ENCODE measurements at regions not wholly inside any gene's neighbourhood (a gene's known extent, or its start where the extent isn't known, plus 50 kb on each side); places are given as distances from the start of the nearest gene placed in this dataset.

- no peak overlapping the region for H3K27ac ChIP-seq (ENCODE audit: low read depth, low read length)
Observed at GRCh38 chr2:19576411-19576810, 218.0 kb upstream of the OSR1 start.

GRCh38 chr2:19575641-19576040, 217.2 kb upstream of the OSR1 start:
- H3K27ac ChIP-seq (ENCODE audit: low read depth, low read length): no peak overlapping the region
- H3K4me2 ChIP-seq (ENCODE audit: low read length): no peak overlapping the region
- TF ChIP-seq EZH2phosphoT487 (IDR thresholded peaks at IDR 0.05; ENCODE audit: borderline replicate concordance, low read length) (no peak), CTCF (IDR thresholded peaks at IDR 0.05; ENCODE audit: low read depth, low read length, poor library complexity, severe bottlenecking) (no peak)
- no peak overlapping the region for H3K4me3 ChIP-seq (ENCODE audit: low read length)
- H3K36me3 ChIP-seq (ENCODE audit: control insufficient read depth, low read length): no peaks in the 10 kb centered on the region
- H3K27me3 ChIP-seq (ENCODE audit: control insufficient read depth, low read length): no peaks in the 10 kb centered on the region
- H3K4me1 ChIP-seq (ENCODE audit: control insufficient read depth, low read length): no peaks in the 10 kb centered on the region
- H3K9me3 ChIP-seq (ENCODE audit: control insufficient read depth, insufficient read depth, low read length): no peaks in the 10 kb centered on the region
- H3K79me2 ChIP-seq (ENCODE audit: control insufficient read depth, low read length): no peaks in the 10 kb centered on the region
- no peaks in the 10 kb centered on the region for H4K20me1 ChIP-seq (ENCODE audit: control insufficient read depth, insufficient read depth, low read depth, low read length)
- H3K9me2 ChIP-seq (replicated peaks; ENCODE audit: control insufficient read depth, low read length): no peaks in the 10 kb centered on the region
- H3F3A ChIP-seq (ENCODE audit: control insufficient read depth, insufficient read depth): no peaks in the 10 kb centered on the region

More at GRCh38 chr2:19576411-19576810, 218.0 kb upstream of the OSR1 start:
- H3K4me2 ChIP-seq (ENCODE audit: low read length): no peak overlapping the region
- H3K27me3 ChIP-seq (ENCODE audit: control insufficient read depth, low read length): no peaks in the 10 kb centered on the region
- no peaks in the 10 kb centered on the region for H4K20me1 ChIP-seq (ENCODE audit: control insufficient read depth, insufficient read depth, low read depth, low read length)
- no peaks in the 10 kb centered on the region for H3K9me2 ChIP-seq (replicated peaks; ENCODE audit: control insufficient read depth, low read length)
- no peaks in the 10 kb centered on the region for H3K36me3 ChIP-seq (ENCODE audit: control insufficient read depth, low read length)
- no peaks in the 10 kb centered on the region for H3K4me1 ChIP-seq (ENCODE audit: control insufficient read depth, low read length)
- H3K4me3 ChIP-seq (ENCODE audit: low read length): no peak overlapping the region
- no peaks in the 10 kb centered on the region for H3K79me2 ChIP-seq (ENCODE audit: control insufficient read depth, low read length)
- H3K9me3 ChIP-seq (ENCODE audit: control insufficient read depth, insufficient read depth, low read length): no peaks in the 10 kb centered on the region
- no peak for TF ChIP-seq CTCF (IDR thresholded peaks at IDR 0.05; ENCODE audit: low read depth, low read length, poor library complexity, severe bottlenecking)
- TF ChIP-seq EZH2phosphoT487 (IDR thresholded peaks at IDR 0.05; ENCODE audit: borderline replicate concordance, low read length): no peak
- H3F3A ChIP-seq (ENCODE audit: control insufficient read depth, insufficient read depth): no peaks in the 10 kb centered on the region

- TF ChIP-seq EZH2phosphoT487 (IDR thresholded peaks at IDR 0.05; ENCODE audit: borderline replicate concordance, low read length): no peak
- no peak for TF ChIP-seq CTCF (IDR thresholded peaks at IDR 0.05; ENCODE audit: low read depth, low read length, poor library complexity, severe bottlenecking)
- no peaks in the 10 kb centered on the region for H3K9me2 ChIP-seq (replicated peaks; ENCODE audit: control insufficient read depth, low read length)
- no peaks in the 10 kb centered on the region for H3F3A ChIP-seq (ENCODE audit: control insufficient read depth, insufficient read depth)
- no peaks in the 10 kb centered on the region for H3K79me2 ChIP-seq (ENCODE audit: control insufficient read depth, low read length)
- H3K4me1 ChIP-seq (ENCODE audit: control insufficient read depth, low read length): no peaks in the 10 kb centered on the region
- no peak overlapping the region for H3K27ac ChIP-seq (ENCODE audit: low read depth, low read length)
- H3K27me3 ChIP-seq (ENCODE audit: control insufficient read depth, low read length): no peaks in the 10 kb centered on the region
- no peaks in the 10 kb centered on the region for H4K20me1 ChIP-seq (ENCODE audit: control insufficient read depth, insufficient read depth, low read depth, low read length)
- no peaks in the 10 kb centered on the region for H3K9me3 ChIP-seq (ENCODE audit: control insufficient read depth, insufficient read depth, low read length)
- H3K4me2 ChIP-seq (ENCODE audit: low read length): no peak overlapping the region
- no peaks in the 10 kb centered on the region for H3K36me3 ChIP-seq (ENCODE audit: control insufficient read depth, low read length)
- H3K4me3 ChIP-seq (ENCODE audit: low read length): no peak overlapping the region
Observed at GRCh38 chr2:19574778-19575260, 216.4 kb upstream of the OSR1 start.

Data from DOHH2 (cell line).